Coronary artery (tissue), 2 donors: ENCODE measurements at regions not wholly inside any gene's neighbourhood (a gene's known extent, or its start where the extent isn't known, plus 50 kb on each side); places are given as distances from the start of the nearest gene placed in this dataset.

Experiments used
- DNase-seq: peaks from one replicate; pipeline ENCODE4 v3.0.0-alpha.2; 2017; ENCODE audit warnings: low spot score
- H3K27ac ChIP-seq, 2 donors: fragments of 200-600 bp; sonication (generic); one replicate each; pipeline ENCODE4 v1.5.1; 2016 to 2019
- H3K4me3 ChIP-seq: fragments of 200-600 bp; sonication (generic); 2 replicates; pipeline ENCODE4 v1.5.1; 2016; ENCODE audit warnings: mild to moderate bottlenecking, moderate library complexity
- TF ChIP-seq, protein P1 (sequence below): fragments of 200-600 bp; sonication (generic); IDR thresholded peaks from one replicate; pipeline ENCODE4 v1.5.1; 2019; ENCODE audit warnings: antibody characterized with exemption

DNA sequence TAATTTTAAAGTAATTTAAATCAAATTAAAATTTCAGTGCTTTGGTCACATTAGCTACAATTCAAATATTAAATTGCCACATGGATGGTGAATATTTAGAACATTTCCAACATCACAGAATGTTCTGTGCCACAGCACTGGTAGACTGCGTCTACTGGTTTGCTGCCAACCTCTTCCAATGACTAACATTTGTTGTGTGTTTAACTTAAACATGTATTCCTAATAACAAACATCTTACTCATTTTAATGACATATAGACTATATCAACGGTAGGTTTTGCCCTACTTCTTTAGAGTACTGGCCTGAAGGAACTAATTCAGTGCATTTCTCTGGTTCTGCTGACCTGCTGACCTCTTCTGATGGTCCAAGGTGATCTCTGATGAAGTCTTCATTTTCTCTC, 157.6 kb downstream of the DCK start:
- Histone ChIP-seq H3K27ac (no peak overlapping the region), H3K4me3 (no peak overlapping the region)
- TF ChIP-seq, protein P1, sequence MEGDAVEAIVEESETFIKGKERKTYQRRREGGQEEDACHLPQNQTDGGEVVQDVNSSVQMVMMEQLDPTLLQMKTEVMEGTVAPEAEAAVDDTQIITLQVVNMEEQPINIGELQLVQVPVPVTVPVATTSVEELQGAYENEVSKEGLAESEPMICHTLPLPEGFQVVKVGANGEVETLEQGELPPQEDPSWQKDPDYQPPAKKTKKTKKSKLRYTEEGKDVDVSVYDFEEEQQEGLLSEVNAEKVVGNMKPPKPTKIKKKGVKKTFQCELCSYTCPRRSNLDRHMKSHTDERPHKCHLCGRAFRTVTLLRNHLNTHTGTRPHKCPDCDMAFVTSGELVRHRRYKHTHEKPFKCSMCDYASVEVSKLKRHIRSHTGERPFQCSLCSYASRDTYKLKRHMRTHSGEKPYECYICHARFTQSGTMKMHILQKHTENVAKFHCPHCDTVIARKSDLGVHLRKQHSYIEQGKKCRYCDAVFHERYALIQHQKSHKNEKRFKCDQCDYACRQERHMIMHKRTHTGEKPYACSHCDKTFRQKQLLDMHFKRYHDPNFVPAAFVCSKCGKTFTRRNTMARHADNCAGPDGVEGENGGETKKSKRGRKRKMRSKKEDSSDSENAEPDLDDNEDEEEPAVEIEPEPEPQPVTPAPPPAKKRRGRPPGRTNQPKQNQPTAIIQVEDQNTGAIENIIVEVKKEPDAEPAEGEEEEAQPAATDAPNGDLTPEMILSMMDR = no peak
- DNase-seq = no peak

DNA sequence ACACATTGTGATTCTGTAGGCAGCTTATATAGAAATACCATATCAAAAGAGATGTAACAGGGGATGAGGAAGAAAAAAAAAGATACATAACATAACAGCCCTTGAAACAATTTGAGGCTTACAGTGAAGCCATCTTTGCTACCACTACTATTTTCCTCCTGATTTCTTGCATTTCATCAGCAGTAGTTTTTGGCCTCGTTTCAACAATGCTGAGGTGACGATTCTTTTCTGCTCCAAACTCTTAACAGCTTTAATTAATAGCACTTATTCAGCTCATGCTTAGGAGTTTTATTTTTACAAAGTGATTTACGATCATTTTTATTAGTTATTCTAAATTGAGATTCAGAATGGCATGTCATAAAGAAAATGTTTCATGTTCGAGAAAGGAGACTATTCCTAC, 163.2 kb downstream of the DCK start:
- Histone ChIP-seq H3K27ac (no peak overlapping the region), H3K4me3 (no peak overlapping the region)
- TF ChIP-seq, protein P1 = no peak
- no peak for DNase-seq

DNA sequence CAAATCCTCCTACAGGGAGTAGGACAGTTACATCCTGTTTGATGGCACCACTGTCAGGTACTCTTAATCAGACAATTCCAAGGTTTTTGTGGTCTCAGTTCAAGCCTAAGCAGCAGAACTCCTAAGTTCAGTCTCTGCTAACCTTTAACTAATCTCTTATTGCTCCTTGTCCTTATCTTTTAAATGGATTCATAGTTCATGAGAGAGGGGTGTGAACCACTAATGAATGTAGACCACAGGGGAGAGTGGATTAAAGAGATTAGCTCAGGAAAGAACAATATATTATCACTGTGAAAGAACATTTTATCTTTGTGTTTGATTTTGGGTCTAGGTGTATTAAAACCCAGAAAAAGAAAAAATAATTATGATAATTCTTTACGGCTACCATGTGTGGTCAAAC, 168.9 kb downstream of the DCK start:
- no peak for DNase-seq
- Histone ChIP-seq H3K27ac (no peak overlapping the region), H3K4me3 (no peak overlapping the region)
- TF ChIP-seq, protein P1 = no peak

DNA sequence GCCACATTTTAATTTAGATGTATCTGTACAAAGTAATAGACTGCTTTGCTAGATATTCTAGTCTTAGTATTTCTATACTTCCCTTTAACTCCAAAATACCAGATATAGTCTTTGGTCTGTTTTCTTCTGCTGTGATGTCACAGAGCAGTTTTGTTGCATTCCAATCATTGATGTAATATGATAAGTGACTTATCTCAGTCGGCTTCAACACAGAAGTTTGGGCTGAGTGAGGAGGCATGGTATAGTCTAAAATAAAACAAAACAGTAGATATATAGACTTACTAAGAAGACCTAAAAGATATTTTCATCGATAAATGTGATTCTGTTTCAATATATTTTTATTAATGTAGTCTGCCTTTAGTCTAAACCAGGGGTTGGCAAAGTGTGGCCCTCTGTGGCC, 169.9 kb downstream of the DCK start:
- no peak overlapping the region for H3K27ac ChIP-seq
- no peak for DNase-seq
- no peak overlapping the region for H3K4me3 ChIP-seq
- TF ChIP-seq, protein P1 = no peak

DNA sequence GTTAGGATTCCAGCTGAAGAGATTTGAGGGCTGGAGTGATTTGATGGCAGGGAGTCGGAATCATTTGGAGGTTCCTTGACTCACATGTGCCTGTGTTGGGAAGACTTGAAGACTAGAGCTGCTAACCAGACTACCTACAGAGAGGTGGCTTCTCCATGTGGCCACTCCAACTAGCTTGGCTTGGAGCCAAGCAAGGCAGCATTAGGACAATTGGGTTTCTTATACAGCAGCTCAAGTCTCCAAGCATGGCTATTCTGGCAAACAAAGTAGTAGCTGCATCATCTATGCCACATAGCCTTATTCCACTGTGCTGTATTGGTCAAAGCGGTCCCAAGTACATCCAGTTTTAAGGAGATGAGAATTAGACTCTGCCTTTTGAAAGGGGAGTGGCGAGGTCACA, 171.7 kb upstream of the SLC4A4 start:
- no peak for DNase-seq
- TF ChIP-seq, protein P1 = no peak
- H3K27ac ChIP-seq = no peak overlapping the region
- no peak overlapping the region for H3K4me3 ChIP-seq

- Histone ChIP-seq H3K4me3 (no peak overlapping the region), H3K27ac (no peak overlapping the region)
- TF ChIP-seq, protein P1 = no peak
- DNase-seq = no peak
These were observed 167.2 kb upstream of the SLC4A4 start for GRCh38 chr4:71171592-71171991.

DNA sequence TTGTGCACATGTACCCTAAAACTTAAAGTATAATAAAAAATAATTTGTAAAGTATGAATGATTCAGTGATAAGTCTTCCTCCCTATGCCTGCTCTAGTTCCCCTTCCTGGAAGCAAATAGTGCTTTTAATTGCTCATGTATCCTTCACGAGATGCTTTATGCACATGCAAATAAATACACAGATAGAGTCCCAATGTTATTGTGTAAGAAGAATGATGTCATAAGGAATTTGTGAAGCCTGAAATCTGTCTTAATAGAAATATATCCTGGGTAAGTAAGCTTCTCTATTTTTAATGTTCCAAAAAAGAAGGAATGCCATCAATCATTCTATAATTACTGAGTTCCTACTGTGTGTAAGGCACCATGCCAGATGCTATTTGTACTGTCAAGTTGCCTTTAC, 157.5 kb upstream of the SLC4A4 start:
- DNase-seq = no peak
- no peak overlapping the region for H3K27ac ChIP-seq
- TF ChIP-seq, protein P1 = no peak
- no peak overlapping the region for H3K4me3 ChIP-seq
